H4 (cell line): ENCODE measurements at regions not wholly inside any gene's neighbourhood (a gene's known extent, or its start where the extent isn't known, plus 50 kb on each side); places are given as distances from the start of the nearest gene placed in this dataset.

Source experiments
- DNase-seq: peaks from one replicate; pipeline ENCODE4 v3.0.0-alpha.2; 2015; ENCODE audit warnings: low spot score

GRCh38 chr14:78073028-78073427 is 97.1 kb upstream of the NRXN3 start:
- no peak for DNase-seq

- DNase-seq: no peak
Observed at GRCh38 chr14:78074561-78074960, 95.6 kb upstream of the NRXN3 start.

GRCh38 chr14:78075033-78075432 is 95.1 kb upstream of the NRXN3 start:
- no peak for DNase-seq

GRCh38 chr14:78075555-78076277 is 94.5 kb upstream of the NRXN3 start:
- no peak for DNase-seq

GRCh38 chr14:78081245-78081644 is 88.9 kb upstream of the NRXN3 start:
- no peak for DNase-seq

- DNase-seq: no peak
Observed at GRCh38 chr14:78083837-78084236, 86.3 kb upstream of the NRXN3 start.

- DNase-seq: no peak
Observed at GRCh38 chr14:78086342-78086741, 83.8 kb upstream of the NRXN3 start.

- DNase-seq: no peak
Observed at GRCh38 chr14:78088916-78089315, 81.3 kb upstream of the NRXN3 start.

GRCh38 chr14:78090864-78091263 is 79.3 kb upstream of the NRXN3 start:
- DNase-seq: no peak

GRCh38 chr14:78091361-78091760 is 78.8 kb upstream of the NRXN3 start:
- no peak for DNase-seq

GRCh38 chr14:78092040-78092439 is 78.1 kb upstream of the NRXN3 start:
- DNase-seq: no peak

GRCh38 chr14:78103271-78103670 is 66.9 kb upstream of the NRXN3 start:
- no peak for DNase-seq

GRCh38 chr14:78104160-78104559 is 66.0 kb upstream of the NRXN3 start:
- DNase-seq: no peak

GRCh38 chr14:78104655-78105054 is 65.5 kb upstream of the NRXN3 start:
- no peak for DNase-seq

- no peak for DNase-seq
Observed at GRCh38 chr14:78106381-78106780, 63.8 kb upstream of the NRXN3 start.

- no peak for DNase-seq
Observed at GRCh38 chr14:78107166-78107565, 63.0 kb upstream of the NRXN3 start.

GRCh38 chr14:78119440-78119839 is 50.7 kb upstream of the NRXN3 start:
- no peak for DNase-seq
